ENCODE measurements at regions not wholly inside any gene's neighbourhood (a gene's known extent, or its start where the extent isn't known, plus 50 kb on each side); places are given as distances from the start of the nearest gene placed in this dataset.

- no peaks in the 10 kb centered on the region for H3K9me1 ChIP-seq (ENCODE audit: control insufficient read depth, extremely low read depth, insufficient read depth, low read length)
- FAIRE-seq (no peak), DNase-seq (ENCODE audit: low read depth, low spot score) (no peak)
- peaks cover under 1% of the 10 kb centered on the region for H3K4me1 ChIP-seq (ENCODE audit: control insufficient read depth, extremely low read depth, insufficient read depth, low read length)
- H3K36me3 ChIP-seq (ENCODE audit: control insufficient read depth in 2 of 2, extremely low read depth in 1 of 2, insufficient read depth in 2 of 2, low read length in 2 of 2): no peaks in the 10 kb centered on the region
- peaks cover 7% of the 10 kb centered on the region for H3K27me3 ChIP-seq (ENCODE audit: control insufficient read depth, extremely low read depth, insufficient read depth, low read length)
- no peaks in the 10 kb centered on the region for H3K79me2 ChIP-seq (ENCODE audit: control insufficient read depth, insufficient read depth, low read length)
- dilution Hi-C loops (cut with MboI; ENCODE audit: extremely low pct_ligation_motif_present, low sequenced_read_pairs): no loop called here
- no peaks in the 10 kb centered on the region for H4K20me1 ChIP-seq (ENCODE audit: control insufficient read depth, extremely low read depth, insufficient read depth, low read length)
- H3K27ac ChIP-seq (ENCODE audit: control insufficient read depth, insufficient read depth, low read length): no peak overlapping the region
- H3K4me2 ChIP-seq (ENCODE audit: control insufficient read depth, extremely low read depth, insufficient read depth, low read depth, low read length): no peak overlapping the region
- no peak overlapping the region for H3K4me3 ChIP-seq (ENCODE audit: control insufficient read depth in 2 of 3, extremely low read depth in 1 of 3, insufficient read depth in 2 of 3, low read depth in 1 of 3, low read length in 3 of 3)
- no peaks in the 10 kb centered on the region for H3K9me3 ChIP-seq (ENCODE audit: control insufficient read depth, low read depth, low read length)
- H2AFZ ChIP-seq (ENCODE audit: control insufficient read depth, low read length): no peak overlapping the region
- no peak for TF ChIP-seq CTCF (optimal IDR thresholded peaks at IDR 0.05 in 1 of 3, IDR thresholded peaks at IDR 0.05 in 1 of 3, conservative IDR thresholded peaks at IDR 0.05 in 1 of 3; ENCODE audit: extremely low read depth in 1 of 3, insufficient read depth in 2 of 3, low read length in 3 of 3)
- no peak for TF ChIP-seq EZH2 (IDR thresholded peaks at IDR 0.05; ENCODE audit: low read length)
- H3K9ac ChIP-seq (ENCODE audit: control insufficient read depth, extremely low read depth, insufficient read depth, low read length): no peak overlapping the region
Observed at GRCh38 chr6:168162366-168162765, 83.4 kb upstream of the FRMD1 start.

GRCh38 chr6:168161371-168161750 lies 82.3 kb upstream of the FRMD1 start:
- dilution Hi-C loops (cut with MboI; ENCODE audit: extremely low pct_ligation_motif_present, low sequenced_read_pairs): no loop called here
- Histone ChIP-seq H4K20me1 (ENCODE audit: control insufficient read depth, extremely low read depth, insufficient read depth, low read length) (no peaks in the 10 kb centered on the region), H3K9ac (ENCODE audit: control insufficient read depth, extremely low read depth, insufficient read depth, low read length) (no peak overlapping the region), H3K27me3 (ENCODE audit: control insufficient read depth, extremely low read depth, insufficient read depth, low read length) (peaks cover 7% of the 10 kb centered on the region), H2AFZ (ENCODE audit: control insufficient read depth, low read length) (no peak overlapping the region), H3K4me3 (ENCODE audit: control insufficient read depth in 2 of 3, extremely low read depth in 1 of 3, insufficient read depth in 2 of 3, low read depth in 1 of 3, low read length in 3 of 3) (no peak overlapping the region), H3K4me2 (ENCODE audit: control insufficient read depth, extremely low read depth, insufficient read depth, low read depth, low read length) (no peak overlapping the region), H3K27ac (ENCODE audit: control insufficient read depth, insufficient read depth, low read length) (no peak overlapping the region), H3K9me1 (ENCODE audit: control insufficient read depth, extremely low read depth, insufficient read depth, low read length) (no peaks in the 10 kb centered on the region), H3K4me1 (ENCODE audit: control insufficient read depth, extremely low read depth, insufficient read depth, low read length) (peaks cover 2% of the 10 kb centered on the region), H3K79me2 (ENCODE audit: control insufficient read depth, insufficient read depth, low read length) (no peaks in the 10 kb centered on the region), H3K9me3 (ENCODE audit: control insufficient read depth, low read depth, low read length) (no peaks in the 10 kb centered on the region), H3K36me3 (ENCODE audit: control insufficient read depth in 2 of 2, extremely low read depth in 1 of 2, insufficient read depth in 2 of 2, low read length in 2 of 2) (no peaks in the 10 kb centered on the region)
- no peak for DNase-seq (ENCODE audit: low read depth, low spot score)
- FAIRE-seq: no peak
- TF ChIP-seq CTCF (optimal IDR thresholded peaks at IDR 0.05 in 1 of 3, IDR thresholded peaks at IDR 0.05 in 1 of 3, conservative IDR thresholded peaks at IDR 0.05 in 1 of 3; ENCODE audit: extremely low read depth in 1 of 3, insufficient read depth in 2 of 3, low read length in 3 of 3): no peak
- TF ChIP-seq EZH2 (IDR thresholded peaks at IDR 0.05; ENCODE audit: low read length): no peak
